ENCODE measurements at regions not wholly inside any gene's neighbourhood (a gene's known extent, or its start where the extent isn't known, plus 50 kb on each side); places are given as distances from the start of the nearest gene placed in this dataset. TPM values are rescaled to one million over a fixed set of nuclear protein-coding genes. Genes with fewer than 3 reads are reported as not detected.

- Histone ChIP-seq H3K9me3 (ENCODE audit: insufficient read depth, low read depth) (no peaks in the 10 kb centered on the region), H3K9me2 (ENCODE audit: insufficient read depth) (no peaks in the 10 kb centered on the region), H2AFZ (no peak overlapping the region), H3K4me3 (no peak overlapping the region), H3K36me3 (ENCODE audit: low read depth) (no peaks in the 10 kb centered on the region), H3K27ac (no peak overlapping the region), H3F3A (ENCODE audit: insufficient read depth, low read depth) (no peaks in the 10 kb centered on the region), H4K20me1 (ENCODE audit: insufficient read depth) (no peaks in the 10 kb centered on the region), H3K27me3 (ENCODE audit: insufficient read depth, low read depth) (0 out of 2 replicates have a peak, but pooled peaks cover under 1% of the 10 kb centered on the region), H3K4me1 (replicated peaks; ENCODE audit: insufficient read depth) (no peaks in the 10 kb centered on the region), H3K4me2 (no peak overlapping the region), H3K79me2 (ENCODE audit: low read depth) (no peaks in the 10 kb centered on the region)
- POLR2A ChIA-PET (ENCODE audit: unreplicated experiment) = no interaction called here
- CTCF ChIA-PET = no interaction called here
- DNase-seq = no peak
- BruUV-seq (replicated peaks) = no TSS peak
- intact Hi-C loops (cut with micrococcal nuclease; ENCODE audit: unreplicated experiment) = no loop called here
- TF ChIP-seq EZH2 (IDR thresholded peaks at IDR 0.05; ENCODE audit: low read depth) (no peak), CTCF (conservative IDR thresholded peaks at IDR 0.05) (peak; percentile 50)
Observed at GRCh38 chr4:37188100-37188499, 56.4 kb upstream of the NWD2 start.

Small RNA genes lying in the stretch of these regions (microRNA-seq; reads per million reads assigned to microRNA genes)
- not detected for gene MIR1255B1 (ENCODE audit: borderline number of aligned reads, borderline replicate concordance)

Measured in PC-9 (cell line).